ENCODE measurements at regions not wholly inside any gene's neighbourhood (a gene's known extent, or its start where the extent isn't known, plus 50 kb on each side); places are given as distances from the start of the nearest gene placed in this dataset.

DNA sequence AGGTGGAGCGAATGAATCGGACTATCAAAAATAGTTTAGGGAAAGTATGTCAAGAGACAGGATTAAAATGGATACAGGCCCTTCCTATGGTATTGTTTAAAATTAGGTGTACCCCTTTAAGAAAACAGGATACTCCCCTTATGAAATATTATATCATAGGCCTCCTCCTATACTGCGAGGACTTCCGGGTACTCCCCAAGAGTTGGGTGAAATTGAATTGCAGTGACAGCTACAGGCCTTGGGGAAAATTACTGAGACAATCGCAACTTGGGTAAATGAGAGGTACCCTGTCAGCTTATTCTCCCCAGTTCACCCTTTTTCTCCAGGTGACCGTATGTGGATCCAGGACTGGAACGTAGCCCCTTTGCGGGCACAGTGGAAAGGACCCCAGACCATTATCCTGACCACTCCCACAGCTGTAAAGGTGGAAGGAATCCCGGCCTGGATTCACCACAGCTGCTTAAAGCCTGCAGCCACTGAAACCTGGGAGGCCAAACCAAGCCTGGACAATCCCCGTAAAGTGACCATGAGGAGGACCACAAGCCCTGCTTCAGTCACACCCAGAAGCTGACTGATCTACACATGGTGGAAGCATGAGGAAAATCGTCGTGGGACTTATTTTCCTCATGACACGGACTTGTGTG, 1138.1 kb downstream of the ARAP2 start:
- TF ChIP-seq HEYL (CRISPR knock-in tag; IDR thresholded peaks at IDR 0.05) (no peak), SREBF2 (IDR thresholded peaks at IDR 0.05) (no peak), ZSCAN20 (CRISPR knock-in tag; IDR thresholded peaks at IDR 0.05) (no peak), RAD21 (conservative IDR thresholded peaks at IDR 0.05 in 1 of 2, IDR thresholded peaks at IDR 0.05 in 1 of 2) (no peak)
- TF ChIP-seq, protein P1, sequence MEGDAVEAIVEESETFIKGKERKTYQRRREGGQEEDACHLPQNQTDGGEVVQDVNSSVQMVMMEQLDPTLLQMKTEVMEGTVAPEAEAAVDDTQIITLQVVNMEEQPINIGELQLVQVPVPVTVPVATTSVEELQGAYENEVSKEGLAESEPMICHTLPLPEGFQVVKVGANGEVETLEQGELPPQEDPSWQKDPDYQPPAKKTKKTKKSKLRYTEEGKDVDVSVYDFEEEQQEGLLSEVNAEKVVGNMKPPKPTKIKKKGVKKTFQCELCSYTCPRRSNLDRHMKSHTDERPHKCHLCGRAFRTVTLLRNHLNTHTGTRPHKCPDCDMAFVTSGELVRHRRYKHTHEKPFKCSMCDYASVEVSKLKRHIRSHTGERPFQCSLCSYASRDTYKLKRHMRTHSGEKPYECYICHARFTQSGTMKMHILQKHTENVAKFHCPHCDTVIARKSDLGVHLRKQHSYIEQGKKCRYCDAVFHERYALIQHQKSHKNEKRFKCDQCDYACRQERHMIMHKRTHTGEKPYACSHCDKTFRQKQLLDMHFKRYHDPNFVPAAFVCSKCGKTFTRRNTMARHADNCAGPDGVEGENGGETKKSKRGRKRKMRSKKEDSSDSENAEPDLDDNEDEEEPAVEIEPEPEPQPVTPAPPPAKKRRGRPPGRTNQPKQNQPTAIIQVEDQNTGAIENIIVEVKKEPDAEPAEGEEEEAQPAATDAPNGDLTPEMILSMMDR (IDR thresholded peaks at IDR 0.05), result no peak
- TF ChIP-seq, protein P2, sequence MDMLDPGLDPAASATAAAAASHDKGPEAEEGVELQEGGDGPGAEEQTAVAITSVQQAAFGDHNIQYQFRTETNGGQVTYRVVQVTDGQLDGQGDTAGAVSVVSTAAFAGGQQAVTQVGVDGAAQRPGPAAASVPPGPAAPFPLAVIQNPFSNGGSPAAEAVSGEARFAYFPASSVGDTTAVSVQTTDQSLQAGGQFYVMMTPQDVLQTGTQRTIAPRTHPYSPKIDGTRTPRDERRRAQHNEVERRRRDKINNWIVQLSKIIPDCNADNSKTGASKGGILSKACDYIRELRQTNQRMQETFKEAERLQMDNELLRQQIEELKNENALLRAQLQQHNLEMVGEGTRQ (IDR thresholded peaks at IDR 0.05), result no peak
